PFSK-1 (cell line): ENCODE measurements at regions not wholly inside any gene's neighbourhood (a gene's known extent, or its start where the extent isn't known, plus 50 kb on each side); places are given as distances from the start of the nearest gene placed in this dataset.

ENCODE experiments used
- FOXP2 ChIP-seq: optimal IDR thresholded peaks from 2 replicates; pipeline ENCODE3; 2011; ENCODE audit warnings: borderline replicate concordance, control low read depth, inconsistent platforms; ENCODE audit not compliant: insufficient read depth; ENCODE audit errors: extremely low read length, extremely low read depth
- SIN3A ChIP-seq: IDR thresholded peaks from 2 replicates; pipeline ENCODE4 v1.6.1; 2012; ENCODE audit warnings: mild to moderate bottlenecking, low read length, moderate library complexity, borderline replicate concordance; ENCODE audit not compliant: insufficient read depth

DNA sequence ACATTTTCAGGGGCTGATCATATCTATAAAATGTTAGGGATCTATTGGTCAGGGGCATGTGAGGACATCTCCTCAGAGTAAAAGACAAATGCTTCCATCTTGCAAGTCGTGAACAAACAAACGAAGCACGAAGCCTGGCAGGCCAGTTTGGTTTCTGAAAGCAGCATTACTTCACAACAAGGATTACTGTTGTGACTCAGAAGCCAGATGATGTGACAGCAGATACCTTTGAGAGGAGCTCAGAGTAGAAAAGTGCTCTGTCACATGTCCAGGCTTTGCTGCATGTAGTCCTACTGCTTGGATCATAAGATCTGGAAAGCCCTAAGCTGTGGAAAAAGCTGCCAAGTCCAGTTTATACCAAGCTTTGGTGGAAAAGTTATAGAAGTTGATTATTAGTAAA lies 1827.2 kb downstream of the ARAP2 start:
- TF ChIP-seq FOXP2 (no peak), SIN3A (no peak)
